ENCODE measurements at regions not wholly inside any gene's neighbourhood (a gene's known extent, or its start where the extent isn't known, plus 50 kb on each side); places are given as distances from the start of the nearest gene placed in this dataset.

GRCh38 chr6:47383360-47383759, 73.7 kb upstream of the TNFRSF21 start:
- no peaks in the 10 kb centered on the region for H3K36me3 ChIP-seq (replicated peaks in 1 of 2; ENCODE audit: control insufficient read depth in 1 of 2, insufficient read depth in 2 of 2, low read length in 1 of 2)
- H3K9me2 ChIP-seq = no peaks in the 10 kb centered on the region
- no peak for DNase-seq
- H3K9me3 ChIP-seq = no peaks in the 10 kb centered on the region
- CTCF ChIA-PET = no interaction called here
- peaks cover 6% of the 10 kb centered on the region; the same call in 1 of the 2 replicates for H3K27me3 ChIP-seq (ENCODE audit: insufficient read depth)
- H3K79me2 ChIP-seq (ENCODE audit: insufficient read depth) = no peaks in the 10 kb centered on the region
- no peaks in the 10 kb centered on the region for H3F3A ChIP-seq (replicated peaks; ENCODE audit: insufficient read depth)
- H3K4me1 ChIP-seq (ENCODE audit: control insufficient read depth in 1 of 2, insufficient read depth in 2 of 2, low read depth in 1 of 2, low read length in 1 of 2) = no peaks in the 10 kb centered on the region
- 8% methylated on average over 1 of the region's 1 CpG for WGBS (ENCODE audit: low lambda C conversion rate)
- TF ChIP-seq IRF3 (IDR thresholded peaks at IDR 0.05; ENCODE audit: low read depth, low read length) = no peak
- TF ChIP-seq USF2 (IDR thresholded peaks at IDR 0.05; ENCODE audit: borderline replicate concordance, low read depth, low read length) = no peak
- no peak for TF ChIP-seq FOXM1 (IDR thresholded peaks at IDR 0.05; ENCODE audit: low read depth)
- no peak for TF ChIP-seq FOXJ3 (CRISPR knock-in tag; IDR thresholded peaks at IDR 0.05)
- TF ChIP-seq YY1 (IDR thresholded peaks at IDR 0.05; ENCODE audit: low read depth) = no peak
- TF ChIP-seq TEAD4 (IDR thresholded peaks at IDR 0.05; ENCODE audit: borderline replicate concordance, insufficient read depth) = no peak
- no peak for TF ChIP-seq RCOR1 (IDR thresholded peaks at IDR 0.05; ENCODE audit: low read length)
- TF ChIP-seq SIN3A (IDR thresholded peaks at IDR 0.05; ENCODE audit: borderline replicate concordance, low read depth, low read length) = no peak
- no peak overlapping the region for H2AFZ ChIP-seq (ENCODE audit: low read depth)
- no peak overlapping the region for H3K9ac ChIP-seq
- POLR2A ChIA-PET = no interaction called here
- no peak overlapping the region for H3K4me2 ChIP-seq
- no peak overlapping the region for H3K4me3 ChIP-seq (ENCODE audit: low read depth in 2 of 2, low read length in 1 of 2)
- H3K27ac ChIP-seq (ENCODE audit: low read depth in 2 of 2, low read length in 1 of 2) = no peak overlapping the region
- H4K20me1 ChIP-seq (ENCODE audit: insufficient read depth) = no peaks in the 10 kb centered on the region

GRCh38 chr6:47391675-47392074, 82.0 kb upstream of the TNFRSF21 start:
- Histone ChIP-seq H3K9me3 (no peaks in the 10 kb centered on the region), H2AFZ (ENCODE audit: low read depth) (no peak overlapping the region), H3K9me2 (no peaks in the 10 kb centered on the region), H3K4me3 (ENCODE audit: low read depth in 2 of 2, low read length in 1 of 2) (no peak overlapping the region), H3K27ac (ENCODE audit: low read depth in 2 of 2, low read length in 1 of 2) (no peak overlapping the region), H3K79me2 (ENCODE audit: insufficient read depth) (no peaks in the 10 kb centered on the region), H4K20me1 (ENCODE audit: insufficient read depth) (no peaks in the 10 kb centered on the region), H3K9ac (no peak overlapping the region), H3K36me3 (replicated peaks in 1 of 2; ENCODE audit: control insufficient read depth in 1 of 2, insufficient read depth in 2 of 2, low read length in 1 of 2) (no peaks in the 10 kb centered on the region), H3K4me2 (no peak overlapping the region), H3K4me1 (ENCODE audit: control insufficient read depth in 1 of 2, insufficient read depth in 2 of 2, low read depth in 1 of 2, low read length in 1 of 2) (no peaks in the 10 kb centered on the region), H3F3A (replicated peaks; ENCODE audit: insufficient read depth) (no peaks in the 10 kb centered on the region), H3K27me3 (ENCODE audit: insufficient read depth) (no peaks in the 10 kb centered on the region; the same call in 1 of the 2 replicates)
- POLR2A ChIA-PET = no interaction called here
- CTCF ChIA-PET = interaction anchor here (1.3 to 1.7 kb wide), 2 partner anchors 16 to 22 kb away, joined by 3 to 8 read pairs; no protein-coding TSS in a partner anchor
- DNase-seq = no peak
- TF ChIP-seq RFX5 (IDR thresholded peaks at IDR 0.05; ENCODE audit: low read length) (no peak), GATA2 (CRISPR knock-in tag; IDR thresholded peaks at IDR 0.05) (no peak), YY1 (IDR thresholded peaks at IDR 0.05; ENCODE audit: low read depth) (no peak), RAD21 (IDR thresholded peaks at IDR 0.05; ENCODE audit: low read length) (no peak), IRF3 (IDR thresholded peaks at IDR 0.05; ENCODE audit: low read depth, low read length) (no peak), SIN3A (IDR thresholded peaks at IDR 0.05; ENCODE audit: borderline replicate concordance, low read depth, low read length) (no peak), PBX3 (IDR thresholded peaks at IDR 0.05) (no peak), FOXM1 (IDR thresholded peaks at IDR 0.05; ENCODE audit: low read depth) (no peak), USF1 (IDR thresholded peaks at IDR 0.05; ENCODE audit: borderline replicate concordance, low read depth) (no peak), MXI1 (IDR thresholded peaks at IDR 0.05; ENCODE audit: low read depth, low read length) (no peak), GABPA (IDR thresholded peaks at IDR 0.05; ENCODE audit: low read depth) (no peak), FOXJ3 (CRISPR knock-in tag; IDR thresholded peaks at IDR 0.05) (no peak), FOSL2 (IDR thresholded peaks at IDR 0.05; ENCODE audit: borderline replicate concordance, low read depth) (no peak), TEAD4 (IDR thresholded peaks at IDR 0.05; ENCODE audit: borderline replicate concordance, insufficient read depth) (no peak), POLR2AphosphoS5 (IDR thresholded peaks at IDR 0.05; ENCODE audit: low read depth, low read length) (no peak), NRF1 (IDR thresholded peaks at IDR 0.05; ENCODE audit: low read depth, low read length) (no peak)
